GM18858 (cell line): ENCODE measurements at regions not wholly inside any gene's neighbourhood (a gene's known extent, or its start where the extent isn't known, plus 50 kb on each side); places are given as distances from the start of the nearest gene placed in this dataset.

Source experiments
- ATAC-seq: cut with Tn5 transposase; IDR thresholded peaks from one replicate; pipeline ENCODE4 v1.9.1; 2021; ENCODE audit not compliant: unreplicated experiment

DNA sequence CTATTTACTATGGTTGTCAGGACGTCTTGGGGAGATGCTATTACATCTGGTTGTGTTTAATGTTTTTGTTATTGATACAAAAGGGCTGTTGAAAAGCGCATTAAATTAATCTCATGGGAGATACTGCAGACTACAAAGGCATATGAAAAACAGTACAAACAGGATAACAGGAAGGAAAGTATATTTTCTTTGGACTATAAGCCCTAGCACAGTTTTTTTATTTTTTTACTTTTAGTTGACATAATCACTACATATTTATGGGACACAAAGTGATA lies 341.3 kb downstream of the ARL4A start:
- no peak for ATAC-seq

GRCh38 chr7:13031468-13031867 lies 344.0 kb downstream of the ARL4A start:
- no peak for ATAC-seq

DNA sequence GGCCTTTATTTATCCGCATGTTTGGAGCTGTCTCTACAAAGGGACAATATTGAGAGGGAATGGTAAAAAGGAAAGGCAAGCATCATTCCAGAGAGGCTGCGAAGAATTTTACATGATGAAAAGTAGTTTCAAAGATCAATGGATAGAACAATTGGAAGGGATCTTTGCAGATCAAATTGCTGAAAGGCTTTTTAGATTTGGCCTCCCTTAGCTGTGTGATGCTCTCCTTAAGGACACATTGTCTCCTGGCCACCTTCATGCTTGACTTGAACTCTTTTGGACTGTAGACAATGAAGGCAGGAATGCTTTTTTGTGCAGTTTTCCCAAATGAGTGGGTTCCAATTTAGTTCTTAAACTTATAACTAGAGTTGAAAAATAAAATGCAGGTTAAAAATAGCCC lies 344.7 kb downstream of the ARL4A start:
- no peak for ATAC-seq

DNA sequence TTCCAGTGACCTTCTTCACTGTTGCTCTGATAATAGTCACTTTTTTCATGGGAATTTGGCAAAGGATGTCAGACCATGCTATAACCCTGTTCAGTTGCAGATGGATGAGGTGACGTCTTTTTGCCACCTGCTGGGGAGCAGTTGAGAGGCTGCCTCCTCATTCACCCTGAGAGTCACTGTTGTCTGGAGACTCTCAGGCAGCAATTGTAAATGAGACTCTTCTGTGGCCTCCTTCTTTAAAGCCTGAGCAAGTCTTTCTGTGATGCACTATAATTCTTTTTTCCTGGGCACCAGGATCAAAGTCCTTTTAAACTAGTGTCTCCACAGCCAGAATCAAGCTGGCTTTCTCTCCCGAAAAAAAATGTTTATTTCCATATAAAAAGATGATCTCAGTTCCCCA lies 345.1 kb downstream of the ARL4A start:
- no peak for ATAC-seq

DNA sequence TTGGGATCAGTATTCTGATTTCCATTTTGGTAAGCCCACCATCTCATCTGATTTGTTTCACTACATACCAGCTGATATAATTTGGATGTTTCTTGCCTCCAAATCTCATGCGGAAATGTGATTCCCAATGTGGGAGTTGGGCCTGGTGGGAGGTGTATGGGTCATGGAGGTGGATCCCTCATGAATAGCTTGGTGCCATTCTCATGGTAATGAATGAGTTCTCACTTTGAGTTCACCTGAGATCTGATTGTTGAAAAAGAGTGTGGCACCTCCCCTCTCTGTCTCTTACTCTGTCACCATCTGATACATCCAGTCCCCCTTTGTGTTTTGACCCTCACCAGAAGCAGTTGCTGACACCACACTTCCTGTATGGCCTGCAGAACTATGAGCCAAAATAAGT lies 347.3 kb downstream of the ARL4A start:
- ATAC-seq = no peak

GRCh38 chr7:13035233-13035632 lies 347.8 kb downstream of the ARL4A start:
- ATAC-seq = no peak

DNA sequence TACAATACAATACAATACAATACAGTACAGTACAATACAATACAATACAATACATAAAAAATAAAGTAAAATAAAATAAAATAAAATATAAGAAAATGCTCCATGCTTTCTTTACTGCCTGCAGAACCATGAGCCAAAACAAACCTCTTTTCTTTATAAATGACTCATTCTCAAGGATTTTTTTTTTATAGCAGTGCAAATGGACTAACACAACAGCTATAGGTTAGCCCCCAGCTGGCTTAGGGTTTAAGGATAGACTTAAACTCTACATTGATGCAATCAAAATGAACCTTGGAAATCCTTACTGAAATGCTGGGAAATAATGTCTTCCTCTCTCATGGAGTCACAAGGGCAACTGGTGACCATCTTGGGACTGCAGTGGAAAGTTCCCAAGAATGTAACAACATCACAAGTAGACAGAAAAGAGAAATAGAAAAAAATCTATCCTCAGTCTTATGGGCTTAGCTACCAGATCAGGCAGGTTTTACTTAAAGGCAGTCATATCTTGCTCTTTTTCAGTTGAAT lies 348.9 kb downstream of the ARL4A start:
- ATAC-seq = no peak

DNA sequence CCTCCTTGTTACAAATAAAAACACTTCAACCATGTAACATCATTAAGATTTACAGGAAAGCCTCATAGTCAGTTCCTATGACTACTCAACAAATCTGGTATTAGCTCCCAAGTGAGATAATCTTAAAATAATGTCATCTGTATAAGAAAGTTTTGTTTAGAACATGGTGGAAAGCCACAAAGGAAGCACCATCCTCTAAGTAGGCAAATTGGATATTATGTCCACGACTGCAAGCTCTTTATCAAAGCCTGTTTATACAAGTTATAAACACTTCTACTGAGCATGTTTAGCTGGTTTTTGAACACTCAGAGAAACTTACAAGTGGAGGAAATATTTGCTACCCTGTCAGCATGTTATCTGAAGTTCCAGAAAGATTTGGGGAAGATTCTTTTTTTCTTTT lies 349.8 kb downstream of the ARL4A start:
- no peak for ATAC-seq

DNA sequence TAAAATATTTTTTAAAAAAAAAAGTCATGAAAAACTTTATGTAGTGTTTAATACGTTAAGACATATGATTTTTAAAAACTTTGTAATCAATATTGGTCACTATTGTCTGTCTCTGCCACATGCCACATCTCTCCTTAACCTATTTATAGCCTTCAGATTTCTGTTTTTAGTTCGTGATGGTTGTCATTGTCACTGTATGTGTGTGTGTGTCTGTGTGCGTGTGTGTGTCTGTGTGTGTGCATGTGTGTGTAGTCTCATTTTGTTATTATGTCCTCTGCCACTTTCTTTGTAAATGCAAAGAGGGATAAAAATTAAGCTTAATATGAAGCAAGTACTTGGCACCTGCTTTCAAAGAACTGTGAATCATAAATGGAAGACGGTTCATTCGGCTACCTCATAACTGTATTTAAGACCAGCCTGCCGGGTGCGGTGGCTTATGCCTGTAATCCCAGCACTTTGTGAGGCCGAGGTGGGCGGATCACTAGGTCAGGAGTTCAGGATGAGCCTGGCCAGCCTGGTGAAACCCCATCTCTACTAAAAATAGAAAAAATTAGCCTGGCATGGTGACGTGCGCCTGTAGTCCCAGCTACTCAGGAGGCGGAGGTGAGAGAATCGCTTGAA lies 354.0 kb downstream of the ARL4A start:
- ATAC-seq = no peak

DNA sequence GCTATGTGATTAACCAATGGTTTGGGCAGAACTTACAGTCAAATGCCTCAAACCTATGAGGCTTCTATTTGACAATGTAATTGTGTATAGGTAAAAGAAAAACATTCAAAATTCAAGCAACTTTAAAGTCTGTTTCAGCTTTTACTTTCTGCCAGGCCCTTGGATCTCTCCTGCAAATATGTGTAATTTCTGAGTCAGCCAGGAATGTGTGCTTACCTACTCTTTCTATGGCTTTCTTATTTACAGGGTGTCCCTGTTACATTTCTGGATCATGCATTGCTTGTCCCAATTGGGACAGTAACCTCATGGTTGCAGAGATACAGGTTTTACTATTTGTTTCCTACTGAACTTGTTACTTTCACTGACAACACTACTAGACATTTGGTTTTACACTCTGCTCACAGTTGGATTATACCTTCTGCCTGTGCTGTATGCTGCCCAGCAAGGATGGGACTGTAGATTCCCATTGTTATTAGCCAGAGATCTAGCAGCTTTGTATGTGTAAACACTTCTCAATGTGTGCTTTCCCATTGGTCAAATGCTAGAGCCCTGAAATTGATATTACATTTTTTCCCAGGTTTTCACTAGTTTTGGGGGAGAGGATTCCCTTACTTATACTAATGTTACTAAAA lies 355.3 kb downstream of the ARL4A start:
- ATAC-seq = no peak

DNA sequence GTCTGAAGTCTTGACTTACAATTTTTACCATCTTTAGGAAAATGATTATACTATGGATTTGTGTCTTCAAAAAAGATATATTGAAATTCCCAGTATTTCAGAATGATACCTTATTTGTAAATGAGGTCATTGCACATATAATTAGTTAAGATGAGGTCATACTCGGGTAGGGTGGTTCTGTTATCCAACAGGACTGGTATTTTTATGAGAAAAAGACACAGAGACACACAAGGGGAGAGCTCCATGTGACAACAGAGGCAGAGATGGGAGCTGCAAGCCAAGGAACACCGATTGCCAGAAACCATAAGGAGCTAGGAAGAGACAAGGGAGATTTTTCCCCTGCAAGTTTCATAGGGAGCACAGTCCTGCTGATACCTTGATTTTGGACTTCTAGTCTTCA lies 356.9 kb downstream of the ARL4A start:
- ATAC-seq = no peak

DNA sequence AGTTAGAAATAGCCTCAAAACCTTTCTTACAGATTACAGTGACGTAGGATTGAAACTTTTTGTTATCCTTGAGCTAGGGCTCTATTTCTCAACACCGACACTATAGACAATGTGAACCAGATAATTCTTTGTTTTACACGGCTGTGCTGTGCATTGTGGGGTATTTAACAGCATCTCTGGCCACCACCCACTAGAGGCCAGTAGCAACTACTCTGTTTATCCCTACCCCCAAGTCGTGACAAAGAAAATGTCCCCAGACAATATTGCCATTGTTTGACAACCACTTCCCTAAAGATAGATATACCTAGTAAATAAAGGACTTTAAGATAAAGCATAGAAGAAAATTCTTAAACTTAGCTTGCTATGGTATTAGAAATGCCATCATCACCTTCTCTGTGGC lies 359.6 kb downstream of the ARL4A start:
- no peak for ATAC-seq

DNA sequence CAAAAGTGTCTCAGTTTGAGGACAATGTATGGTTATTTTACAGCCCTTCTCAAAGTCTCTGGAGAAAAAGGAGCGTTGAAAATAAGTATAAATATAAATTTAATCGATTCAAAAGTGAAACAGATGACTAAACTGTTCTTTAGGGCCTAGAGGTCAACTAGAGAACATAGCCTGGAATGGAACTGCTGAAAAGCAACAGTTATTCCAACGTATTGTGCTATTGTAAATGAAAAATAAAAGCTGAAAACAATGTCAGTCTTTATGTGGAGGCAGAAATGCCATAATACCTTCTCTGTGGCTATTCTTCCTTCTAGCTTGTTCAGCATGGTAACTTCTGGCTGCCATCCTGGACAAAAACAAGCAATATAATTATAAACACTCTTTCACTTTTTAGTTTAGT lies 362.5 kb downstream of the ARL4A start:
- ATAC-seq = no peak

DNA sequence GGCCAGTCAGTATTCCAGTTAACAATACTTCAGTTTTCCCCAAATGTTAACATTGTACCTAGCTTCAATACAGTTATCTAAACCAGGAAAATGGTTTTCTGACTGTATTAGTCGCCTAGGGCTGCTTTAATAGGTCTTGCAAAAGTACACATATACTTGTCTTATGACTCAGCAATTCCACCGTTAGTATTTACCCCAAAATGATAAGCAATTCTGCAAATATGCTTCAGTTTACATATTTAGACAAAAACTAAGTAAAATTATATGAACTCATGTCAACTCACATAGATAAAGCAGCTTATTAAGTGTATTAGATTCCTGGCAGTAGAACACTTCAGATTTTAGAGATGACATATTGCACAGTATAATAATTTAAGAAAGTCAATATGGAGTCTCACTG lies 363.3 kb downstream of the ARL4A start:
- no peak for ATAC-seq

DNA sequence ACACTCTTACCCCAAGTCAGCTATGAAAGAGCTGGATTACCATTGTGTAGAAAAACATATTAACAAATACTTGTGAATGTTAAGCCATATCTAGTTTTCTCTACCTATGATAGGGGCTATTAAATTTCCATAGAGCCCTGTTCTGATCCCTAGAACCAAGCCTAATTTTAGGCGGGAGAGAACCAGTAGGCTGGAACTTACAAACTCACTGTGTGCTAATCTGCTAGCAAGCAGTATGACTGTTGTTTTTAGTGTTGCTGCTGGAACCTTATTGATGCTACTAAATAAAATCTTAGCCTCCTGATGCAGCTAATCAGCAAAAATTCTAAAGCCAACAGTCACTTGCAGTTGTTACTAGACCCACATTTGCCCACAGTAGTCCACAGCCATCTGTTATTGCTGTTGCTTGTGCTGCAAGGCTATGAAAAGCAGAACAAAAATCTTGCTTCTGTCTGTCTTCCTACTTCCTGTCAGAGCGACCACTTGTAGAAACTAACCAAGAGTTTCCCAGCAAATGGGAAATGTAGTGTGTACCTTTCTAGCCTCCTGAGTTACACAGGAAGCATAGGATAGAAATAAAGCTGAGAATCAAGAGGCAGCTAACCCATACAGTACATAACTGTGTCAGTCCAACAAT lies 368.4 kb downstream of the ARL4A start:
- ATAC-seq = no peak

DNA sequence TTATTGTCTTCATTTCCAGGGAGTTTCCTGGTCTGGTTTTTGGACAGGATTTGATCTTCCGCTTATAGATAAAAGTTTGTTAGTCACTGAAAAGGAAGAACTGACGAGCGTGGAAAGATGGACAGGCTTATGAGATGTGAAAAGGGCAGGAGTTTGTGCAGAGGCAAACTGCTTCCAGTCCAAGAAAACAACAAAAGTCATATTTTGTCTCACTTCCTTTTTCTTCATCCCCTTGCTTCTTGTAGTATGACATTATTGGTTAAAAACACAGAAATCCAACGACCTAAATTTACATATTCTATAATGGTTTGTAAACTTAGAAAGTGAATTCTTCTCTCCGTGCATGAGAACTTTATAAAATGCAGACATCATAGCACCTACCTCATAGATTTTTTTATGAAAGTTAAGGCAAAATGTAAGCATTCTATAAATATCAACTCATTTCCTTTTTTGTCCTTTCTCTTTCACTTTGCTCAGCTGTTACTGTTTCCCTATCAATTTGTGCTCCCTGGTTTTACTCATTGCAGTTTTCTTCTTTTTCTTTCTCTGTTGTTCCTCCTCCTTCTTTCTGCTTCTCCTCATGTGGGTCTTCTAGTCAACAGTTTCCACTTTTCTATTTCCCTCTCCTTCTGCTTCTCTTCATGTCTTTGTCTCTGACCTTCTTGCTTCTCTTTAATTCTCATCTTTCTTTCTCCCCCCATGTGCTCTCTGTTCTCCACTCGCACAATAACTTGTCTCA lies 370.2 kb downstream of the ARL4A start:
- ATAC-seq = peak; percentile 94

- ATAC-seq = no peak
Observed at GRCh38 chr7:13060173-13060572, 372.7 kb downstream of the ARL4A start.

DNA sequence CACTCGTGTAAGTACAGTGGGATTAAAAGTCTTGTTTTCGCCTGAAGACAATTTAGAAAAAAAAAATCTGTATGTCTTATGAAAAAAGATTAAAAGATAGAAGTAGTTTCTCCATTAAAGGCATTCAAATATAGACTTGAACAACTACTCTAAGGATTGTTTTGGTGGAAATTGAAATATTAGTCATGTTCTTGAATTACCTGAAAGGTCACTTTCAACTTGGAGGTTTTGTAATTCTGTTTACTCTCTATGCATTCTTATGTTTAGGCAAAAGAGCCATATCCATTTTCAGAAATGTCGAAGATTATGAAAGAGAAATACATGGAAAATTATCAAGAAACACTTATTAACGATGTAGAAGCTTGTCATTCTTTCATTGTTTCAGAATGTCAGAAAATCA lies 373.7 kb downstream of the ARL4A start:
- ATAC-seq = no peak

- no peak for ATAC-seq
Observed at GRCh38 chr7:13062631-13063030, 375.2 kb downstream of the ARL4A start.

GRCh38 chr7:13067036-13067435 lies 379.6 kb downstream of the ARL4A start:
- no peak for ATAC-seq

DNA sequence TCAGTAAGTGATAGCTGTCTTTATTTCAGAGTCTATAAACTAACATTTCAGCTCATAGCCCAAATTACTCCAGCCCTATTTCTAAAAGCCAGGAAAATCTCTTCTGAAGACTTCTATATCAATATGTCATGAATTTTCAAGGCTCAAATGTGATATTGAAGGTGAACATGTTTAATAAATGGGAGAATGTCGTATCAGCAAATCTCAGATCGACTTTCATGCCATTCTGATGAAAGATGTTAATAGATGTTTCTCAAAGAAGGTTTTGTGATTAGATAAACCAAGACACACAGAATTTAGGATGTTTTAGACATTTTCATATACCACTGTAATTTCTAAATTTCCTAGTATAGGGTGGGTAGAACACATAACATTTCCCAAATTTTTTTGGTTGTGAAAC lies 380.6 kb downstream of the ARL4A start:
- no peak for ATAC-seq

DNA sequence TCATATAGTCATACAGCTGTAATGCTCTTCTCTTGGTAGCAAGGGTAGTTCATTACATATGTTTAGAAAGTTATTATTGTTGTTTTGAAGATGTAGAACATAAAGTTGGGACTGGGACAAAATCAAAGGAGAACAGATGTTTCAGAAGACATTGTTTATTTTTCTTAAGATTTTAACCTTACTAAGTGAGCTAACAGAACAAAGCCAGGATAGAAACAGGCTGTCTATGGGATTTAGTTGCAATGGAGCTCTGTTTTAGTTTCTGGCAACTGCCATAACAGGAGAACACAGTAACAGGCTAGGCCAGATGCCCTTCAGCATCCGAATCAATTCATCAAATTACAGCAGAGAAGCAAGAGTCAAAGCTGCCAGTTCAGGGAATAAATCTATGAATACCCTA lies 382.4 kb downstream of the ARL4A start:
- ATAC-seq = no peak
